Mesenchymal stem cell (in vitro differentiated cells and primary cell): ENCODE measurements at regions not wholly inside any gene's neighbourhood (a gene's known extent, or its start where the extent isn't known, plus 50 kb on each side); places are given as distances from the start of the nearest gene placed in this dataset.

ENCODE experiments used
- DNase-seq: peaks from one replicate; pipeline ENCODE4 v3.0.0-alpha.2; 2013
- H2AFZ ChIP-seq: one replicate; pipeline ENCODE4 v1.6.1; 2013; ENCODE audit warnings: low read depth, mild to moderate bottlenecking, control low read depth, inconsistent platforms, low read length, moderate library complexity
- H2AK5ac ChIP-seq: 2 replicates; pipeline ENCODE4 v1.6.1; 2013; ENCODE audit warnings: low read length, moderate library complexity, mild to moderate bottlenecking, inconsistent platforms; ENCODE audit not compliant: severe bottlenecking
- H2BK120ac ChIP-seq: one replicate; pipeline ENCODE4 v1.6.1; 2013; ENCODE audit warnings: low read depth, mild to moderate bottlenecking, inconsistent platforms, low read length, moderate library complexity
- H2BK12ac ChIP-seq, 2 experiments: one replicate each; pipeline ENCODE4 v1.6.1; 2013; ENCODE audit warnings: inconsistent platforms in 2 of 2, low read length in 2 of 2, mild to moderate bottlenecking in 2 of 2, moderate library complexity in 2 of 2, control low read depth in 1 of 2
- H2BK15ac ChIP-seq: one replicate; pipeline ENCODE4 v1.6.1; 2013; ENCODE audit warnings: mild to moderate bottlenecking, low read depth, inconsistent platforms; ENCODE audit not compliant: poor library complexity, severe bottlenecking
- H2BK5ac ChIP-seq: 2 replicates; pipeline ENCODE4 v1.6.1; 2013; ENCODE audit warnings: low read depth, mild to moderate bottlenecking, low read length, control low read depth, inconsistent platforms; ENCODE audit not compliant: poor library complexity, severe bottlenecking
- H3K14ac ChIP-seq, 2 experiments: one replicate each; pipeline ENCODE4 v1.6.1; 2013; ENCODE audit warnings: inconsistent platforms in 2 of 2, low read length in 2 of 2, control low read depth in 1 of 2, mild to moderate bottlenecking in 1 of 2, moderate library complexity in 1 of 2
- H3K18ac ChIP-seq, 2 experiments: one replicate each; pipeline ENCODE4 v1.6.1; 2013; ENCODE audit warnings: inconsistent platforms in 2 of 2, low read length in 2 of 2, control low read depth in 1 of 2, low read depth in 1 of 2, mild to moderate bottlenecking in 1 of 2
- H3K23ac ChIP-seq, 2 experiments: one replicate each; pipeline ENCODE4 v1.6.1; 2013; ENCODE audit warnings: inconsistent platforms in 2 of 2, low read length in 2 of 2, mild to moderate bottlenecking in 2 of 2, moderate library complexity in 2 of 2, control low read depth in 1 of 2
- H3K27ac ChIP-seq: 2 replicates; pipeline ENCODE4 v1.5.1; 2013; ENCODE audit warnings: mild to moderate bottlenecking, moderate library complexity, low read length, control low read depth, inconsistent platforms; ENCODE audit not compliant: poor library complexity, severe bottlenecking
- H3K27me3 ChIP-seq, 2 experiments: 2 replicates each; pipeline versions ENCODE4 v1.6.1 to v1.7.0; 2013; ENCODE audit warnings: low read length in 2 of 2, mild to moderate bottlenecking in 2 of 2, moderate library complexity in 2 of 2, control low read depth in 1 of 2, inconsistent platforms in 1 of 2; ENCODE audit not compliant: control insufficient read depth in 1 of 2, insufficient read depth in 1 of 2
- H3K36me3 ChIP-seq, 2 experiments: 2 replicates each; pipeline versions ENCODE4 v1.6.1 to v1.7.0; 2013; ENCODE audit warnings: low read length in 2 of 2, control low read depth in 1 of 2, inconsistent platforms in 1 of 2, low read depth in 1 of 2, mild to moderate bottlenecking in 1 of 2; ENCODE audit not compliant: insufficient read depth in 2 of 2, control insufficient read depth in 1 of 2
- H3K4ac ChIP-seq, 2 experiments: one replicate each; pipeline ENCODE4 v1.6.1; 2013; ENCODE audit warnings: inconsistent platforms in 2 of 2, low read length in 2 of 2, mild to moderate bottlenecking in 2 of 2, moderate library complexity in 2 of 2, control low read depth in 1 of 2, low read depth in 1 of 2
- H3K4me1 ChIP-seq: 2 replicates; pipeline ENCODE4 v1.6.1; 2013; ENCODE audit warnings: low read depth, low read length, control low read depth; ENCODE audit not compliant: control insufficient read depth, insufficient read depth
- H3K4me2 ChIP-seq: 2 replicates; pipeline ENCODE4 v1.6.1; 2013; ENCODE audit warnings: low read length, mild to moderate bottlenecking, inconsistent platforms; ENCODE audit not compliant: poor library complexity, severe bottlenecking
- H3K4me3 ChIP-seq, 2 experiments: 2 replicates each; pipeline versions ENCODE4 v1.5.1 to v1.7.0; 2013; ENCODE audit warnings: low read length in 2 of 2, mild to moderate bottlenecking in 2 of 2, control low read depth in 1 of 2, low read depth in 1 of 2; ENCODE audit not compliant: insufficient read depth in 1 of 2
- H3K79me1 ChIP-seq: replicated peaks from 2 replicates; pipeline ENCODE4 v1.6.1; 2013; ENCODE audit warnings: mild to moderate bottlenecking, control low read depth, low read length, inconsistent platforms; ENCODE audit not compliant: poor library complexity, severe bottlenecking
- H3K9ac ChIP-seq: 2 replicates; pipeline ENCODE4 v1.7.0; 2013; ENCODE audit warnings: mild to moderate bottlenecking, low read length, moderate library complexity
- H3K9me3 ChIP-seq: 2 replicates; pipeline ENCODE4 v1.7.0; 2013; ENCODE audit warnings: mild to moderate bottlenecking, low read length; ENCODE audit not compliant: control insufficient read depth
- H4K8ac ChIP-seq: one replicate; pipeline ENCODE4 v1.6.1; 2013; ENCODE audit warnings: inconsistent platforms, mild to moderate bottlenecking, low read length, moderate library complexity
- H4K91ac ChIP-seq: one replicate; pipeline ENCODE4 v1.6.1; 2013; ENCODE audit warnings: mild to moderate bottlenecking, low read length, inconsistent platforms
- WGBS: methylation state at CpG from one replicate; pipeline ENCODE4 v1.1.7; 2013; ENCODE audit warnings: mixed read lengths; 5-methylcytosine and 5-hydroxymethylcytosine counted together

- Histone ChIP-seq H4K91ac (no peak overlapping the region), H3K4me3 (no peak overlapping the region), H2BK120ac (no peak overlapping the region), H2AFZ (no peak overlapping the region), H3K4me1 (peaks cover 3% of the 10 kb centered on the region), H3K9me3 (no peaks in the 10 kb centered on the region), H3K4ac (no peak overlapping the region), H3K27ac (no peak overlapping the region), H3K14ac (no peak overlapping the region), H3K18ac (no peak overlapping the region), H3K27me3 (no peaks in the 10 kb centered on the region), H3K79me1 (no peaks in the 10 kb centered on the region), H2BK15ac (no peak overlapping the region), H2BK5ac (no peak overlapping the region), H3K23ac (no peak overlapping the region), H3K36me3 (no peaks in the 10 kb centered on the region), H4K8ac (no peak overlapping the region), H3K4me2 (no peak overlapping the region), H3K9ac (no peak overlapping the region), H2AK5ac (no peak overlapping the region), H2BK12ac (no peak overlapping the region)
- no peak for DNase-seq
- WGBS, result 69% methylated on average over 3 of the region's 3 CpGs
These were observed 505.6 kb upstream of the THBS1 start for GRCh38 chr15:39075311-39075710.

- Histone ChIP-seq H4K8ac (no peak overlapping the region), H2BK120ac (no peak overlapping the region), H3K23ac (no peak overlapping the region), H3K27ac (no peak overlapping the region), H3K18ac (no peak overlapping the region), H2BK12ac (no peak overlapping the region), H3K4ac (no peak overlapping the region), H2BK15ac (no peak overlapping the region), H2AFZ (no peak overlapping the region), H2BK5ac (no peak overlapping the region), H2AK5ac (no peak overlapping the region), H3K27me3 (no peaks in the 10 kb centered on the region), H4K91ac (no peak overlapping the region), H3K36me3 (no peaks in the 10 kb centered on the region), H3K9me3 (no peaks in the 10 kb centered on the region), H3K4me2 (no peak overlapping the region), H3K14ac (no peak overlapping the region), H3K79me1 (no peaks in the 10 kb centered on the region), H3K4me3 (no peak overlapping the region), H3K9ac (no peak overlapping the region), H3K4me1 (peaks cover 3% of the 10 kb centered on the region)
- WGBS, result 90% methylated on average over 5 of the region's 7 CpGs
- DNase-seq, result no peak
These were observed 505.0 kb upstream of the THBS1 start for GRCh38 chr15:39075756-39076341.

GRCh38 chr15:39078026-39078425, 502.9 kb upstream of the THBS1 start:
- no peak overlapping the region for H3K9ac ChIP-seq

GRCh38 chr15:39079296-39079847, 501.5 kb upstream of the THBS1 start:
- no peak overlapping the region for H4K91ac ChIP-seq

More at GRCh38 chr15:39078026-39078425, 502.9 kb upstream of the THBS1 start:
- Histone ChIP-seq H3K4me1 (peaks cover 3% of the 10 kb centered on the region), H3K79me1 (no peaks in the 10 kb centered on the region), H3K18ac (no peak overlapping the region), H3K27me3 (no peaks in the 10 kb centered on the region), H3K9me3 (no peaks in the 10 kb centered on the region), H3K4me3 (no peak overlapping the region), H3K23ac (no peak overlapping the region), H4K91ac (no peak overlapping the region), H2BK5ac (no peak overlapping the region), H2BK120ac (no peak overlapping the region), H4K8ac (no peak overlapping the region), H3K36me3 (no peaks in the 10 kb centered on the region), H2BK15ac (no peak overlapping the region), H3K14ac (no peak overlapping the region), H3K27ac (no peak overlapping the region), H2AK5ac (no peak overlapping the region), H3K4ac (no peak overlapping the region), H3K4me2 (no peak overlapping the region), H2AFZ (no peak overlapping the region), H2BK12ac (no peak overlapping the region)
- no peak for DNase-seq
- WGBS, result 100% methylated on average over 1 of the region's 3 CpGs

More at GRCh38 chr15:39079296-39079847, 501.5 kb upstream of the THBS1 start:
- Histone ChIP-seq H3K36me3 (no peaks in the 10 kb centered on the region), H2BK15ac (no peak overlapping the region), H3K4ac (no peak overlapping the region), H3K4me2 (peak overlapping the region; percentile 4), H2BK120ac (no peak overlapping the region), H2AK5ac (no peak overlapping the region), H3K23ac (no peak overlapping the region), H3K27me3 (no peaks in the 10 kb centered on the region), H3K4me3 (no peak overlapping the region), H3K27ac (peak overlapping the region; percentile 82), H2BK5ac (no peak overlapping the region), H3K18ac (peak overlapping the region; percentile 4 to 5), H3K9ac (no peak overlapping the region), H2BK12ac (peak overlapping the region in 1 of 2 experiments; percentile 17), H4K8ac (no peak overlapping the region), H3K14ac (no peak overlapping the region), H3K9me3 (no peaks in the 10 kb centered on the region), H3K4me1 (peaks cover 3% of the 10 kb centered on the region), H2AFZ (no peak overlapping the region), H3K79me1 (no peaks in the 10 kb centered on the region)
- peak; percentile 61 for DNase-seq
- WGBS, result 61% methylated on average over 6 of the region's 6 CpGs
